Right ventricle myocardium superior (tissue), 1 donor: ENCODE measurements at regions not wholly inside any gene's neighbourhood (a gene's known extent, or its start where the extent isn't known, plus 50 kb on each side); places are given as distances from the start of the nearest gene placed in this dataset.

Experiments
- ATAC-seq: fragments of 200-7000 bp; cut with Tn5 transposase; one replicate; pipeline ENCODE4 v1.9.1; 2020; ENCODE audit warnings: mild to moderate bottlenecking; ENCODE audit not compliant: poor library complexity
- DNase-seq: peaks from one replicate; pipeline ENCODE4 v3.0.0-alpha.2; 2020
- intact Hi-C: fragments of 100-400 bp; cut with DNase I; formaldehyde crosslinking; loops from one replicate; pipeline ENCODE4 v1.11.2; 2022
- donor health status: DM: no; HTN: yes; CAD: no; lungs with severe emphysema.

GRCh38 chr10:88116971-88117626 lies 253.7 kb downstream of the PTEN start:
- ATAC-seq, result no peak
- DNase-seq, result no peak
- intact Hi-C loops, result no loop called here

GRCh38 chr10:88117869-88118632 lies 254.6 kb downstream of the PTEN start:
- intact Hi-C loops, result no loop called here

GRCh38 chr10:88118729-88119128 lies 255.3 kb downstream of the PTEN start:
- intact Hi-C loops, result no loop called here

More at GRCh38 chr10:88117869-88118632, 254.6 kb downstream of the PTEN start:
- DNase-seq (no peak), ATAC-seq (no peak)

GRCh38 chr10:88119160-88119559 lies 255.7 kb downstream of the PTEN start:
- intact Hi-C loops, result no loop called here
- DNase-seq (no peak), ATAC-seq (no peak)

More at GRCh38 chr10:88118729-88119128, 255.3 kb downstream of the PTEN start:
- DNase-seq (no peak), ATAC-seq (no peak)

- ATAC-seq (no peak), DNase-seq (no peak)
- intact Hi-C loops, result no loop called here
These were observed 256.6 kb downstream of the PTEN start for GRCh38 chr10:88120075-88120474.

- DNase-seq (peak; percentile 47), ATAC-seq (no peak)
- intact Hi-C loops, result no loop called here
These were observed 257.3 kb downstream of the PTEN start for GRCh38 chr10:88120599-88121333.

- DNase-seq, result no peak
- no peak for ATAC-seq
- intact Hi-C loops, result no loop called here
These were observed 257.9 kb downstream of the PTEN start for GRCh38 chr10:88121361-88121760.

GRCh38 chr10:88122145-88122544 lies 258.7 kb downstream of the PTEN start:
- DNase-seq (no peak), ATAC-seq (no peak)
- intact Hi-C loops, result no loop called here

GRCh38 chr10:88122576-88122975 lies 259.2 kb downstream of the PTEN start:
- DNase-seq (no peak), ATAC-seq (no peak)
- intact Hi-C loops, result no loop called here

GRCh38 chr10:88125766-88126165 lies 262.3 kb downstream of the PTEN start:
- DNase-seq (no peak), ATAC-seq (no peak)
- intact Hi-C loops, result no loop called here

- intact Hi-C loops, result no loop called here
- DNase-seq (no peak), ATAC-seq (no peak)
These were observed 263.3 kb downstream of the PTEN start for GRCh38 chr10:88126699-88127098.

- DNase-seq (no peak), ATAC-seq (no peak)
- intact Hi-C loops, result no loop called here
These were observed 263.8 kb downstream of the PTEN start for GRCh38 chr10:88127269-88127668.

GRCh38 chr10:88127766-88128165 lies 264.3 kb downstream of the PTEN start:
- no peak for DNase-seq
- intact Hi-C loops, result no loop called here
- ATAC-seq, result no peak

- DNase-seq (no peak), ATAC-seq (no peak)
- intact Hi-C loops, result no loop called here
These were observed 265.6 kb downstream of the PTEN start for GRCh38 chr10:88129013-88129412.

GRCh38 chr10:88130912-88131311 lies 267.5 kb downstream of the PTEN start:
- no peak for DNase-seq
- ATAC-seq, result no peak
- intact Hi-C loops, result no loop called here

- ATAC-seq (peak; percentile 79), DNase-seq (peak; percentile 71)
- intact Hi-C loops, result no loop called here
These were observed 268.2 kb downstream of the PTEN start for GRCh38 chr10:88131511-88132139.

GRCh38 chr10:88136712-88137111 lies 273.3 kb downstream of the PTEN start:
- DNase-seq (no peak), ATAC-seq (no peak)
- intact Hi-C loops, result no loop called here

- no peak for ATAC-seq
- intact Hi-C loops, result no loop called here
- no peak for DNase-seq
These were observed 275.0 kb downstream of the PTEN start for GRCh38 chr10:88138319-88138848.
